ENCODE measurements at regions not wholly inside any gene's neighbourhood (a gene's known extent, or its start where the extent isn't known, plus 50 kb on each side); places are given as distances from the start of the nearest gene placed in this dataset.

DNA sequence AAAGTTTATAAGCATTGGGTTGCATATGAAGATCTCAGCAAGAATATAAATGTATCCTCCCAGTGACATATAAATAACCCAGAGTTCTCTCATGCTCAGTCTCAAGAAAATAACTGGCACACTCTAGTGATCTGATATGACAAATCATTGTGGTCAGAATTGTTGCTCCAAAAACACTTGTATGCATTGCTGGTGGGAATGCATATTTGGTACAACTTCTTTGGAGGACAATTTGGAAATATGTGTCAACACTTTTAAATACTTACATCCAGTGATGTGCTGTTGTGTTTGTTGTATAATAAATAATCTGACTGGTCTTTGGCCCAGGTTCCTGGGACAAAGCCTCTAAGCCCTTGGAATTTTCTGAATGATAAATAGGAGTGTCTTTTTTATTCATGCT, 66.7 kb upstream of the STT3B start:
- TF ChIP-seq CTCF (IDR thresholded peaks at IDR 0.05) (no peak), POLR2A (IDR thresholded peaks at IDR 0.05) (no peak)

All from prostate gland (tissue), 2 donors.